ENCODE measurements at regions not wholly inside any gene's neighbourhood (a gene's known extent, or its start where the extent isn't known, plus 50 kb on each side); places are given as distances from the start of the nearest gene placed in this dataset.

DNA sequence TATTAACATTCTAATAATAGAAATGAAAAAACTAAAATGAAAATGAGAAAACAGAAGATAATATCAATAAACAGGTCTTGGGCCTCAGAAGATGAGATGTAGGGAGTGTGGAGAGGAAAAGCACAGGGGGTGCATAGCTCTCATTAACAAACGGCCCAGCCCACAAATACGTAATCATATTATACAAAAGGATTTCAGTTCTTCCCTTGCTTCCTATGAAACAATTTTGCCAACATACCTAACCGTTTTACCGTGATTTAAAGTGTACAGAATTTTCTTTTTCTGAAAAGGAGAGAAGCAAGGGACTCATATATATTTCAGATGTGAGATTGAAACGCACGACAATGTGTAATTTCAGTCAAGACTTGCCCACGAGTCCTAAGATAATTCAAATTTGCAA, 136.0 kb downstream of the HFE start:
- Mint-ChIP-seq H3K4me1 (ENCODE audit: unreplicated experiment) (peaks cover 29% of the 10 kb centered on the region), H3K27me3 (no peaks in the 10 kb centered on the region)
- no peak for DNase-seq (ENCODE audit: extremely low spot score, unreplicated experiment)

DNA sequence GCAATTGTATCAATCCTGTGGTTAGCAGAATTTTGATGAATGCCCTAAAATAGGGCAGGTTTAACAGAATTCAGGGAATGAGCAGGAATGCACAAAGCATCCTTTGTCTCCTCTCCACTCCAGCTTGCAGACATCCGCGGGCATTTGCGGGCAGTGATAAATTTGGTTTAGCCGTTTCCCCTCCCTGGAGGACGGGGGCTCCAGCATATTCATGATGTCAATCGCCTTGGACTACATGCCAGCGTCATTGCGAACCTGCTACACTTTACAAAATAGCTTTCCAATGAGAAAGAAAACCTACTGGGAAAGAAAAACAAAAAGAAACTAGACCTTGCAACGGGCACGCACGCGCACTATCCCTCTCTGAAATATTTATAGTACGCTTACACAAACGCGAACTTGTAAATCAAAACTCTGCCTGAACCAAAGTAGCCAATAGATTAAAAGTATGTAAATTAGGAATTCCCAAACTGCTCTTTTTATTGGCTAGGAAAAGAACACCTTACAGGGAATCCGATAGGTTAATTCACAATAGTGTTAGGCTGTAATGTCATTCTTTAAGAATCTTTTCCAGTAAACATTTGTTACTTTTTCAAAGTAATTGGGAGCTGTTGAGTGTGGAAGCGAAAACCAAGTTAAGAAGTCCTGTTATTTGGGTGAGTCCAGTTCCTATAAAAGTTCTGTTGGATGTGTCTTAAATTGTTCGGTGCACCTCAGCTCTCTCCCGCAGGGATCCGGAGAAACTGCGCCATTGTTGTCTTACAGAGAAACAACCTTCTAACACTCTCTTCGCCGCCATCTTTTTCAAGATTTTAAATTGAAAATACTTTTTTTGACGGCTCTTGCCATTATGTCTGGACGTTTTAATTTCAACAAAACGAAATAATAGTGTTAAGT, 136.7 kb downstream of the HFE start:
- H3K27ac Mint-ChIP-seq = no peak overlapping the region
- TF ChIP-seq, protein P1, sequence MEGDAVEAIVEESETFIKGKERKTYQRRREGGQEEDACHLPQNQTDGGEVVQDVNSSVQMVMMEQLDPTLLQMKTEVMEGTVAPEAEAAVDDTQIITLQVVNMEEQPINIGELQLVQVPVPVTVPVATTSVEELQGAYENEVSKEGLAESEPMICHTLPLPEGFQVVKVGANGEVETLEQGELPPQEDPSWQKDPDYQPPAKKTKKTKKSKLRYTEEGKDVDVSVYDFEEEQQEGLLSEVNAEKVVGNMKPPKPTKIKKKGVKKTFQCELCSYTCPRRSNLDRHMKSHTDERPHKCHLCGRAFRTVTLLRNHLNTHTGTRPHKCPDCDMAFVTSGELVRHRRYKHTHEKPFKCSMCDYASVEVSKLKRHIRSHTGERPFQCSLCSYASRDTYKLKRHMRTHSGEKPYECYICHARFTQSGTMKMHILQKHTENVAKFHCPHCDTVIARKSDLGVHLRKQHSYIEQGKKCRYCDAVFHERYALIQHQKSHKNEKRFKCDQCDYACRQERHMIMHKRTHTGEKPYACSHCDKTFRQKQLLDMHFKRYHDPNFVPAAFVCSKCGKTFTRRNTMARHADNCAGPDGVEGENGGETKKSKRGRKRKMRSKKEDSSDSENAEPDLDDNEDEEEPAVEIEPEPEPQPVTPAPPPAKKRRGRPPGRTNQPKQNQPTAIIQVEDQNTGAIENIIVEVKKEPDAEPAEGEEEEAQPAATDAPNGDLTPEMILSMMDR (conservative IDR thresholded peaks at IDR 0.05) = no peak

More for the DNA sequence above, 136.0 kb downstream of the HFE start:
- Mint-ChIP-seq H3K36me3 (no peaks in the 10 kb centered on the region), H3K27ac (no peak overlapping the region), H3K4me3 (no peak overlapping the region), H3K9me3 (no peaks in the 10 kb centered on the region)
- TF ChIP-seq, protein P1 (conservative IDR thresholded peaks at IDR 0.05) = no peak

DNA sequence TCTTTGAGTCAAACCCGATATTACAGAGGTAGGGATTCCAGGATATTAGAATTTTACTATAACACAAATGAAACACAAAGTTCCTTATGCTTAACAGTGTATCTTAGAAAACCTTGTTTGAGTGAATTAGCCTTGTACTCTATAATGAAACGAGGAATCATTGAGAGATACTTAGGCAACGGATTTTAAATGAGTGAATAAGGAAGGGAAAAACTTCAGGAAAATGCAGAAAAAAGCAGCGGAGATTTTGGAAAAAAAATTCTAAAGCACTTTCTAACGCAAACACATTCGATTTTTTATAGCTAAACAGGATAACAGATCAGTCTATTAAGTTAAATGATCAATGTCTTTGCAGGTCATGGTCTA, 137.3 kb downstream of the HFE start:
- Mint-ChIP-seq H3K9me3 (no peaks in the 10 kb centered on the region), H3K4me3 (no peak overlapping the region), H3K27me3 (no peaks in the 10 kb centered on the region), H3K36me3 (no peaks in the 10 kb centered on the region), H3K4me1 (ENCODE audit: unreplicated experiment) (peaks cover 28% of the 10 kb centered on the region), H3K27ac (no peak overlapping the region)
- DNase-seq (ENCODE audit: extremely low spot score, unreplicated experiment) = no peak
- TF ChIP-seq, protein P1 (conservative IDR thresholded peaks at IDR 0.05) = peak; percentile 28

More for the DNA sequence above, 136.7 kb downstream of the HFE start:
- H3K36me3 Mint-ChIP-seq = no peaks in the 10 kb centered on the region
- H3K27me3 Mint-ChIP-seq = no peaks in the 10 kb centered on the region
- DNase-seq (ENCODE audit: extremely low spot score, unreplicated experiment) = no peak
- H3K4me1 Mint-ChIP-seq (ENCODE audit: unreplicated experiment) = peaks cover 29% of the 10 kb centered on the region
- no peak overlapping the region for H3K4me3 Mint-ChIP-seq
- H3K9me3 Mint-ChIP-seq = no peaks in the 10 kb centered on the region

DNA sequence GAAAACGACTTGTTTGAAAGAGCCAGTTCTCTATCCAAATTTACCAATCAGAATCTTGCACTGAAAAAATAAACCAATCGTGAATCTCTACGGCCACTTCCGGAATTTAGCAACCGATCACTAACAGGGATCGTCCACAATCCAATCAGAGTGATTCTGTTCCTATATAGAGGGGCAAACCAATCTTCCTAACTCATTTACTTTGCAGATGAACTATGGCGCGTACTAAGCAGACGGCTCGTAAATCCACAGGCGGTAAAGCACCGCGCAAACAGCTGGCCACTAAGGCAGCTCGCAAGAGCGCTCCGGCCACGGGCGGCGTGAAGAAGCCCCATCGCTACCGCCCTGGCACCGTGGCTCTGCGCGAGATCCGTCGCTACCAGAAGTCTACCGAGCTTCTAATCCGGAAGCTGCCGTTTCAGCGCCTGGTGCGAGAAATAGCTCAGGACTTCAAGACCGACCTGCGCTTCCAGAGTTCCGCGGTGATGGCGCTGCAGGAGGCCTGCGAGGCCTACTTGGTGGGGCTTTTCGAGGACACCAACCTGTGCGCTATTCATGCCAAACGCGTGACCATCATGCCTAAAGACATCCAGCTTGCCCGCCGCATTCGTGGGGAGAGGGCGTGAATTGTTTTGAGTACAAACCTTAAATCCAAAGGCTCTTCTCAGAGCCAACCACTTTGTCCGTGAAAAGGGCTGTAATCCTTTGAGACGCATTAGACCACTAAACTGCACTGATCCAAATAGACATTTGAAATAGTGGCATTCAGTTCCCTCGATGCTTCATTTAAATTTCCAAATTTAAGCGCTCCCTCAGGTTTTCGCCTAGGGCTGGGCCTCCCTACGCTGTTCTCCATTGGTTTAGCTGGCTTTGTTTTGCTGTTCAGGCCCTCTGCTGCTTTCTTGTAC, 138.0 kb downstream of the HFE start:
- H3K4me3 Mint-ChIP-seq = no peak overlapping the region
- H3K36me3 Mint-ChIP-seq = no peaks in the 10 kb centered on the region
- TF ChIP-seq, protein P1 (conservative IDR thresholded peaks at IDR 0.05) = peak; percentile 39
- no peak for DNase-seq (ENCODE audit: extremely low spot score, unreplicated experiment)
- peaks cover 22% of the 10 kb centered on the region for H3K4me1 Mint-ChIP-seq (ENCODE audit: unreplicated experiment)
- H3K9me3 Mint-ChIP-seq = no peaks in the 10 kb centered on the region
- no peaks in the 10 kb centered on the region for H3K27me3 Mint-ChIP-seq
- H3K27ac Mint-ChIP-seq = no peak overlapping the region

DNA sequence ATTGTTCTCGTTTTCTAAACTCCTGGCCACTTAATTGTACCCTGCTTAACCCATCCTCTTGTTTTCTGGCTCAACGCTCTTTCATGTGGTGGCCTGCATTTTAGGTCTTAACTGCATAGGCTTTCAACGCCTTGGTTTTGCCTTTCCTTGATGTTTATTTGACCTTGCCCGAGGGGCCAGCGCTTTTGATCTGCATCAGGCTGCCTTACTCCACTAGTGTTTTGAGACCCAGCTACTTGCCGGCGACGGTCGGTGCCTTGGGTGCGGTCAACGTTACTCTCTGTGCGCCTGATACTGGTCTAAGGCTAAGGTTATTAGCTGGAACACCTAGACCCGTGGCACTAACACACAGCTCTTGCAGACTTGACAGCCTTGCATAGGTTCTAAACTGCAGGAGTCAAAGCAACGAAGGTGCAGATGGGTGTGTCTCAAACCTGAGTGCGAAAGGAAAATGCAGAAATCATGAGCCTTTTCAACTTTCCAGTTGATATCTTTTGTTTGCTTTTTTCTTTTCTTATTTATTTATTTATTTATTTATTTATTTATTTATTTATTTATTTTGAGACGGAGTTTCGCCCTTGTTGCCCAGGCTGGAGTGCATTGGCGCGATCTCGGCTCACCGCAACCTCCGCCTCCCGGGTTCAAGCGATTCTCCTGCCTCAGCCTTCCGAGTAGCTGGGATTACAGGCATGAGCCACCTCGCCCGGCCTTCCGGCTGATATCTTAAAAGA, 138.8 kb downstream of the HFE start:
- no peaks in the 10 kb centered on the region for H3K27me3 Mint-ChIP-seq
- H3K36me3 Mint-ChIP-seq = no peaks in the 10 kb centered on the region
- H3K4me1 Mint-ChIP-seq (ENCODE audit: unreplicated experiment) = peaks cover 16% of the 10 kb centered on the region
- TF ChIP-seq, protein P1 (conservative IDR thresholded peaks at IDR 0.05) = no peak
- peak overlapping the region; percentile 84 for H3K27ac Mint-ChIP-seq
- H3K9me3 Mint-ChIP-seq = no peaks in the 10 kb centered on the region
- no peak for DNase-seq (ENCODE audit: extremely low spot score, unreplicated experiment)
- H3K4me3 Mint-ChIP-seq = peak overlapping the region; percentile 84

Measured in type B pancreatic cell (in vitro differentiated cells).